GM12878 (cell line): ENCODE measurements at regions not wholly inside any gene's neighbourhood (a gene's known extent, or its start where the extent isn't known, plus 50 kb on each side); places are given as distances from the start of the nearest gene placed in this dataset.

ENCODE experiments used
- ATAC-seq: fragments of 200-7000 bp; cut with Tn5 transposase; 3 replicates; pipeline ENCODE4 v1.9.1; 2020; ENCODE audit warnings: mild to moderate bottlenecking, moderate library complexity
- BruUV-seq: library from RNA; stranded (reverse); fragments of 400-500 nt; replicated peaks from 2 replicates; lab custom pipeline; 2021; lab: Mats Ljungman, UMichigan
- CTCF ChIA-PET: fragments of 300-600 bp; sonication (Branson Sonifier 250); formaldehyde crosslinking; extraction: SDS; loops from one replicate; lab custom pipeline; 2021; ENCODE audit warnings: inconsistent platforms; lab: Yijun Ruan, JAX
- POLR2A ChIA-PET: fragments of 350-600 bp; formaldehyde crosslinking; extraction: SDS; loops from one replicate; lab custom pipeline; 2021; ENCODE audit warnings: inconsistent platforms; lab: Charles Lee
- RAD21 ChIA-PET: fragments of 300-600 bp; sonication (Branson Sonifier 250); formaldehyde crosslinking; loops from one replicate; lab custom pipeline; 2023; ENCODE audit warnings: antibody characterized with exemption; ENCODE audit not compliant: unreplicated experiment; lab: Charles Lee
- SMC1A ChIA-PET: fragments of 300-600 bp; sonication (Branson Sonifier 250); formaldehyde crosslinking; loops from one replicate; lab custom pipeline; 2023; ENCODE audit not compliant: unreplicated experiment, uncharacterized antibody; lab: Charles Lee
- DNase-seq: peaks from one replicate; pipeline ENCODE4 v3.0.0-alpha.2; 2011; ENCODE audit warnings: low read depth, low spot score
- FAIRE-seq: peaks from 3 replicates; lab custom pipeline; 2011; peaks lifted over from hg19 to GRCh38; lab: Jason Lieb, UNC
- H2AFZ ChIP-seq: 2 replicates; pipeline ENCODE4 v1.6.0; 2011; ENCODE audit warnings: low read depth, low read length, control low read depth; ENCODE audit not compliant: control insufficient read depth
- H3K27ac ChIP-seq: 2 replicates; pipeline ENCODE4 v1.5.1; 2011; ENCODE audit warnings: control low read depth; ENCODE audit not compliant: control insufficient read depth, insufficient read depth
- H3K27me3 ChIP-seq, 2 experiments: replicated peaks in 1 of 2; 2 replicates each; pipeline versions ENCODE4 v1.6.0 to v1.6.1; 2011; ENCODE audit warnings: low read length in 1 of 2; ENCODE audit not compliant: control insufficient read depth in 2 of 2, insufficient read depth in 2 of 2
- H3K36me3 ChIP-seq, 2 experiments: 2 replicates each; pipeline ENCODE4 v1.5.1; 2011; ENCODE audit warnings: low read length in 1 of 2; ENCODE audit not compliant: control insufficient read depth in 2 of 2, insufficient read depth in 2 of 2
- H3K4me1 ChIP-seq: 2 replicates; pipeline ENCODE4 v1.6.1; 2011; ENCODE audit warnings: mild to moderate bottlenecking, low read length, moderate library complexity, mixed read lengths; ENCODE audit not compliant: control insufficient read depth, insufficient read depth
- H3K4me2 ChIP-seq: 2 replicates; pipeline ENCODE4 v1.6.0; 2011; ENCODE audit warnings: control low read depth; ENCODE audit not compliant: control insufficient read depth, insufficient read depth
- H3K4me3 ChIP-seq: fragments of 200-600 bp; sonication (generic); 2 replicates; pipeline ENCODE4 v1.5.1; 2016
- H3K79me2 ChIP-seq: 2 replicates; pipeline ENCODE4 v1.6.0; 2011; ENCODE audit warnings: low read length; ENCODE audit not compliant: control insufficient read depth, insufficient read depth
- H3K9ac ChIP-seq: 2 replicates; pipeline ENCODE4 v1.8.0; 2011; ENCODE audit warnings: low read length, control low read depth, mixed read lengths; ENCODE audit not compliant: control insufficient read depth, insufficient read depth
- H3K9me3 ChIP-seq: replicated peaks from 3 replicates; pipeline ENCODE4 v1.5.1; 2011; ENCODE audit warnings: mild to moderate bottlenecking, low read length; ENCODE audit not compliant: control insufficient read depth, insufficient read depth
- H4K20me1 ChIP-seq: 2 replicates; pipeline ENCODE4 v1.6.0; 2011; ENCODE audit not compliant: control insufficient read depth, insufficient read depth
- ASH2L ChIP-seq: fragments of 300-600, 200-600 bp; sonication (generic); IDR thresholded peaks from 2 replicates; pipeline ENCODE4 v1.6.1; 2017; ENCODE audit warnings: low read depth, mild to moderate bottlenecking, borderline replicate concordance
- CBX5 ChIP-seq: sonication (generic); IDR thresholded peaks from 2 replicates; pipeline ENCODE4 v1.6.1; 2016; ENCODE audit warnings: low read depth, moderate library complexity, mild to moderate bottlenecking, inconsistent platforms
- CHD1 ChIP-seq: IDR thresholded peaks from 2 replicates; pipeline ENCODE4 v1.6.1; 2012; ENCODE audit warnings: low read depth, low read length, improper control_type of control experiment
- CHD2 ChIP-seq: IDR thresholded peaks from 2 replicates; pipeline ENCODE4 v1.6.1; 2011; ENCODE audit warnings: low read depth, low read length, improper control_type of control experiment, borderline replicate concordance
- HDAC6 ChIP-seq: fragments of 200-600 bp; sonication (generic); IDR thresholded peaks from one replicate; pipeline ENCODE4 v1.8.0; 2017; ENCODE audit warnings: antibody characterized with exemption; ENCODE audit not compliant: unreplicated experiment
- JUNB ChIP-seq: IDR thresholded peaks from 2 replicates; pipeline ENCODE4 v1.6.1; 2016; ENCODE audit warnings: antibody characterized with exemption, mild to moderate bottlenecking
- NFYB ChIP-seq: IDR thresholded peaks from 2 replicates; pipeline ENCODE4 v1.6.1; 2011; ENCODE audit warnings: low read depth, mild to moderate bottlenecking, low read length, improper control_type of control experiment, moderate library complexity; ENCODE audit not compliant: insufficient read depth
- RAD51 ChIP-seq: fragments of 450-650 bp; IDR thresholded peaks from 2 replicates; pipeline ENCODE4 v1.6.1; 2016; ENCODE audit warnings: moderate library complexity, mild to moderate bottlenecking, inconsistent platforms
- RCOR1 ChIP-seq: conservative IDR thresholded peaks from 2 replicates; pipeline ENCODE4 v1.6.1; 2012; ENCODE audit warnings: low read depth, low read length, improper control_type of control experiment
- SIN3A ChIP-seq: IDR thresholded peaks from 2 replicates; pipeline ENCODE4 v1.6.1; 2012; ENCODE audit warnings: low read depth, low read length, improper control_type of control experiment
- STAT3 ChIP-seq: IDR thresholded peaks from 2 replicates; pipeline ENCODE4 v1.6.1; 2011; ENCODE audit warnings: low read depth, low read length, improper control_type of control experiment
- WRNIP1 ChIP-seq: IDR thresholded peaks from 2 replicates; pipeline ENCODE4 v1.6.1; 2011; ENCODE audit warnings: low read depth, low read length, improper control_type of control experiment, borderline replicate concordance
- ZBED1 ChIP-seq: IDR thresholded peaks from 2 replicates; pipeline ENCODE4 v1.6.1; 2016; ENCODE audit warnings: borderline replicate concordance
- ZNF622 ChIP-seq: fragments of 450-650 bp; IDR thresholded peaks from 2 replicates; pipeline ENCODE4 v1.6.1; 2017; ENCODE audit warnings: mild to moderate bottlenecking, inconsistent platforms
- ZZZ3 ChIP-seq: IDR thresholded peaks from 2 replicates; pipeline ENCODE4 v1.6.1; 2011; ENCODE audit warnings: low read depth; ENCODE audit not compliant: control insufficient read depth, insufficient read length
- WGBS: methylation state at CpG from one replicate; pipeline ENCODE4 v1.1.6; 2016; ENCODE audit warnings: low lambda C conversion rate; ENCODE audit not compliant: insufficient replicate concordance, insufficient coverage; ENCODE audit errors: missing lambda C conversion rate; 5-methylcytosine and 5-hydroxymethylcytosine counted together
- in situ Hi-C: fragments of 300-500 bp; cut with MboI; formaldehyde crosslinking; loops from 9 replicates; pipeline ENCODE4 v1.14.3; 2018; ENCODE audit warnings: mixed read lengths
- intact Hi-C: fragments of 100-400 bp; cut with micrococcal nuclease; formaldehyde crosslinking; loops from one replicate; pipeline ENCODE4 v1.14.2; 2022; ENCODE audit not compliant: unreplicated experiment
- TF ChIP-seq, protein P1 (sequence below): IDR thresholded peaks from 2 replicates; pipeline ENCODE4 v1.6.1; 2012; ENCODE audit warnings: low read depth, low read length, improper control_type of control experiment
- TF ChIP-seq, protein P2 (sequence below): fragments of 450-650 bp; formaldehyde crosslinking; IDR thresholded peaks from 2 replicates; pipeline ENCODE4 v1.4.0; 2020; ENCODE audit warnings: mild to moderate bottlenecking, moderate library complexity

DNA sequence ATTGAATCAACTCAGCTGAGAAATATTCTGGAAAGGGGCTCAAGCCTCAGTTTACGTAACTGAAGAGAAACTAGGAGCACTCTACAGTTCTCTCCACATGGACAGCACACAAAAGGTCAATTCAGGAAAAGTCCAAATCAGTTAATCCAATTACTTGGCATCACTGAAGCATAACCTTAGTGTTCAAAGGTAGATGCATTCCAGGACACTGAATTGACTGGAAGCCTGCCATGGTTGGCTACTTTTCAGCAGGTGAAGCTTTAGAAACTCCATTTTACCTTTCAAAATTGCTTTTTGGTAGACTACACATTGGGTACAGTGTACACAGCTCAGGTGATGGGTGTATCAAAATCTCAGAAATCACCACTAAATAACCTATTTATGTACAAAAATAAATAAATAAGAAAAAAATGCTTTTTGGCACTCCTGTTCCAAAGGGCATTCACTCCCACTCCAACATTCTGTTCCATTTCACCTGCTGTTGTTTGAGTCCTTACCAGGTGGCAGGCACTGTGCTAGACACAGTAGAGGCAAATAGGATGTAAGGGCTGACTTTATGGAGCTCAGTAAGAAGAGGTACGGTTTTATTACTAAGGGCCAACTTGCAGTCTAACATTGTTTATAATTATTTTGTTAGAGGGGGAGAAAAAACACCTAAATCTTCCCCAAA lies 153.4 kb downstream of the FAXC start (continued):
- TF ChIP-seq ZZZ3, result no peak
- TF ChIP-seq, protein P1, sequence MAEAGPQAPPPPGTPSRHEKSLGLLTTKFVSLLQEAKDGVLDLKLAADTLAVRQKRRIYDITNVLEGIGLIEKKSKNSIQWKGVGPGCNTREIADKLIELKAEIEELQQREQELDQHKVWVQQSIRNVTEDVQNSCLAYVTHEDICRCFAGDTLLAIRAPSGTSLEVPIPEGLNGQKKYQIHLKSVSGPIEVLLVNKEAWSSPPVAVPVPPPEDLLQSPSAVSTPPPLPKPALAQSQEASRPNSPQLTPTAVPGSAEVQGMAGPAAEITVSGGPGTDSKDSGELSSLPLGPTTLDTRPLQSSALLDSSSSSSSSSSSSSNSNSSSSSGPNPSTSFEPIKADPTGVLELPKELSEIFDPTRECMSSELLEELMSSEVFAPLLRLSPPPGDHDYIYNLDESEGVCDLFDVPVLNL, result no peak
- no peak for TF ChIP-seq CHD2
- TF ChIP-seq, all 136 proteins: peak for 0

DNA sequence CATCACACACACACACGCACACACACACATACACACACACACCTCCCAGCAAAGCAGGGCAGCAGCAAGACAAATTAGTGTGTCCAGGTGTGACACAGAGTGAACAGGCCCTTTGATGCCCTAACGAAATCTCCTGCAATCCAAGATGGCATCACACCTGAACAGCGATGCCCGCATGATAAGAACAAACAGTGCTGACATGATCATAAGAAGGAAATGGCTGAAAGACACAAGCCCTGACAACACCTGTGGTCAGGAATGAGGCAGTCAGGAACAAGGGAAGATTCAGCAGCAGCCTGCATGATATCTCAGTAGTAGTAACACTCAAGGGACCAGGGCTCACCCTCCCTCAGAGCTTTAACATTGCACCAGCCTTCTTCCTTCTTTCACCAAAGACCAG lies 156.9 kb downstream of the FAXC start:
- Histone ChIP-seq H4K20me1 (no peaks in the 10 kb centered on the region; the same call in 1 of the 2 replicates), H3K27me3 (no peaks in the 10 kb centered on the region; a peak in 2 of 4 replicates), H3K27ac (no peak overlapping the region), H3K9ac (no peak overlapping the region), H3K4me1 (peaks cover 11% of the 10 kb centered on the region), H3K4me3 (no peak overlapping the region), H2AFZ (no peak overlapping the region), H3K9me3 (no peaks in the 10 kb centered on the region), H3K4me2 (no peak overlapping the region), H3K36me3 (no peaks in the 10 kb centered on the region), H3K79me2 (no peaks in the 10 kb centered on the region)
- RAD21 ChIA-PET, result no interaction called here
- ATAC-seq, result no peak
- WGBS, result 59% methylated on average over 4 of the region's 4 CpGs
- no peak for DNase-seq
- FAIRE-seq, result no peak
- SMC1A ChIA-PET, result no interaction called here
- POLR2A ChIA-PET, result no interaction called here
- intact Hi-C loops (no loop called here), in situ Hi-C loops (no loop called here)
- no TSS peak for BruUV-seq
- CTCF ChIA-PET, result no interaction called here
- TF ChIP-seq JUNB (no peak), RAD51 (no peak), ZBED1 (no peak), CBX5 (no peak), RCOR1 (no peak), CHD1 (no peak), SIN3A (no peak), HDAC6 (no peak), STAT3 (no peak), ZNF622 (no peak), WRNIP1 (no peak), ASH2L (no peak), NFYB (no peak), CHD2 (no peak)
- TF ChIP-seq, protein P2, sequence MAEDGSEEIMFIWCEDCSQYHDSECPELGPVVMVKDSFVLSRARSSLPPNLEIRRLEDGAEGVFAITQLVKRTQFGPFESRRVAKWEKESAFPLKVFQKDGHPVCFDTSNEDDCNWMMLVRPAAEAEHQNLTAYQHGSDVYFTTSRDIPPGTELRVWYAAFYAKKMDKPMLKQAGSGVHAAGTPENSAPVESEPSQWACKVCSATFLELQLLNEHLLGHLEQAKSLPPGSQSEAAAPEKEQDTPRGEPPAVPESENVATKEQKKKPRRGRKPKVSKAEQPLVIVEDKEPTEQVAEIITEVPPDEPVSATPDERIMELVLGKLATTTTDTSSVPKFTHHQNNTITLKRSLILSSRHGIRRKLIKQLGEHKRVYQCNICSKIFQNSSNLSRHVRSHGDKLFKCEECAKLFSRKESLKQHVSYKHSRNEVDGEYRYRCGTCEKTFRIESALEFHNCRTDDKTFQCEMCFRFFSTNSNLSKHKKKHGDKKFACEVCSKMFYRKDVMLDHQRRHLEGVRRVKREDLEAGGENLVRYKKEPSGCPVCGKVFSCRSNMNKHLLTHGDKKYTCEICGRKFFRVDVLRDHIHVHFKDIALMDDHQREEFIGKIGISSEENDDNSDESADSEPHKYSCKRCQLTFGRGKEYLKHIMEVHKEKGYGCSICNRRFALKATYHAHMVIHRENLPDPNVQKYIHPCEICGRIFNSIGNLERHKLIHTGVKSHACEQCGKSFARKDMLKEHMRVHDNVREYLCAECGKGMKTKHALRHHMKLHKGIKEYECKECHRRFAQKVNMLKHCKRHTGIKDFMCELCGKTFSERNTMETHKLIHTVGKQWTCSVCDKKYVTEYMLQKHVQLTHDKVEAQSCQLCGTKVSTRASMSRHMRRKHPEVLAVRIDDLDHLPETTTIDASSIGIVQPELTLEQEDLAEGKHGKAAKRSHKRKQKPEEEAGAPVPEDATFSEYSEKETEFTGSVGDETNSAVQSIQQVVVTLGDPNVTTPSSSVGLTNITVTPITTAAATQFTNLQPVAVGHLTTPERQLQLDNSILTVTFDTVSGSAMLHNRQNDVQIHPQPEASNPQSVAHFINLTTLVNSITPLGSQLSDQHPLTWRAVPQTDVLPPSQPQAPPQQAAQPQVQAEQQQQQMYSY (CRISPR knock-in tag), result no peak
